Natural killer cell (primary cell): ENCODE measurements at regions not wholly inside any gene's neighbourhood (a gene's known extent, or its start where the extent isn't known, plus 50 kb on each side); places are given as distances from the start of the nearest gene placed in this dataset.

Experiments used
- ATAC-seq, 3 donors: fragments of 150-1000 bp in 2 of 3; fragments of 200-7000 bp in 1 of 3; cut with Tn5 transposase; 1 replicate in 1 of 3; 2 replicates in 2 of 3; pipeline ENCODE4 v1.10.0; 2021; ENCODE audit warnings: mild to moderate bottlenecking in 2 of 3, moderate library complexity in 2 of 3
- DNase-seq, 2 donors: peaks; one replicate each; pipeline versions ENCODE4 v3.0.0 to v3.0.0-alpha.2; 2013 to 2021; ENCODE audit warnings: mixed read lengths in 1 of 2
- H3K27ac ChIP-seq: one replicate; pipeline ENCODE4 v1.5.1; 2013; ENCODE audit warnings: mild to moderate bottlenecking, low read length
- H3K27me3 ChIP-seq: one replicate; pipeline ENCODE4 v1.6.1; 2013; ENCODE audit warnings: low read length; ENCODE audit not compliant: control insufficient read depth, insufficient read depth
- H3K36me3 ChIP-seq: one replicate; pipeline ENCODE4 v1.6.1; 2013; ENCODE audit warnings: low read length; ENCODE audit not compliant: control insufficient read depth, insufficient read depth
- H3K4me1 ChIP-seq: one replicate; pipeline ENCODE4 v1.6.1; 2013; ENCODE audit warnings: low read length; ENCODE audit not compliant: control insufficient read depth, insufficient read depth
- H3K4me3 ChIP-seq: one replicate; pipeline ENCODE4 v1.5.1; 2013; ENCODE audit warnings: low read length
- H3K9me3 ChIP-seq: one replicate; pipeline ENCODE4 v1.6.1; 2013; ENCODE audit warnings: low read length; ENCODE audit not compliant: control insufficient read depth, insufficient read depth
- H3K27ac Mint-ChIP-seq, 2 donors: one replicate each; pipeline ENCODE4 v1.8.0; 2022; ENCODE audit warnings: mild to moderate bottlenecking in 2 of 2, mixed read lengths in 2 of 2, moderate library complexity in 1 of 2
- H3K27me3 Mint-ChIP-seq, 2 donors: one replicate each; pipeline ENCODE4 v1.8.0; 2022; ENCODE audit warnings: low read depth in 2 of 2, mixed read lengths in 2 of 2
- H3K36me3 Mint-ChIP-seq: one replicate; pipeline ENCODE4 v1.8.0; 2022; ENCODE audit warnings: mixed read lengths
- H3K4me1 Mint-ChIP-seq, 2 donors: one replicate each; pipeline ENCODE4 v1.8.0; 2022; ENCODE audit warnings: mixed read lengths in 2 of 2
- H3K4me3 Mint-ChIP-seq: one replicate; pipeline ENCODE4 v1.8.0; 2022; ENCODE audit warnings: mild to moderate bottlenecking, moderate library complexity, mixed read lengths
- H3K9me3 Mint-ChIP-seq, 2 donors: one replicate each; pipeline ENCODE4 v1.8.0; 2022; ENCODE audit warnings: mixed read lengths in 2 of 2
- WGBS: methylation state at CpG from one replicate; pipeline ENCODE4 v1.1.7; 2013; ENCODE audit warnings: missing lambda C conversion rate; ENCODE audit not compliant: insufficient coverage; 5-methylcytosine and 5-hydroxymethylcytosine counted together
- intact Hi-C: fragments of 100-400 bp; cut with micrococcal nuclease; formaldehyde crosslinking; loops from one replicate; pipeline ENCODE4 v1.14.2; 2022
- TF ChIP-seq, protein P1 (sequence below): fragments of 200-600 bp; IDR thresholded peaks from one replicate; pipeline ENCODE4 v1.8.0; 2022; ENCODE audit warnings: antibody characterized with exemption

DNA sequence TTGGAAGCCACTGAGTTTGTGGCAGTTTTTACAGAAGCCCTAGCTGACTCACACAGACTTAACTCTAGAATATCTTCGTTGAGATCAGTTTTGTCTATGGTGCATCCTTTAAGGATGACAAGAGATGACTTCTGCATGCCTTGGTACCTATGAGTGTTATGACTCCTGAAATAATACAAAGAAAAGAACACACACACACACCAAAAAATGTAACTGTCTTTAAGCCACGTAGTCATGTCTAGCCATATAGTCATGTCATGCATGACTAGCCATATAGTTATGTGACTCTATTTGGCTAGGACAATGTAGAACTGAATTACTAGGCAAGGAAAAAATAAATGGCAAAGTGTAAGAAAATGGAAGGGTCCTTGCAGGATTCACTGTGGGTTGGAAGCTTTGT lies 447.8 kb downstream of the NLGN4X start:
- Histone ChIP-seq H3K36me3 (no peaks in the 10 kb centered on the region), H3K4me3 (no peak overlapping the region), H3K27me3 (no peaks in the 10 kb centered on the region), H3K9me3 (no peaks in the 10 kb centered on the region), H3K27ac (no peak overlapping the region), H3K4me1 (no peaks in the 10 kb centered on the region)
- H3K4me3 Mint-ChIP-seq = no peak overlapping the region
- TF ChIP-seq, protein P1, sequence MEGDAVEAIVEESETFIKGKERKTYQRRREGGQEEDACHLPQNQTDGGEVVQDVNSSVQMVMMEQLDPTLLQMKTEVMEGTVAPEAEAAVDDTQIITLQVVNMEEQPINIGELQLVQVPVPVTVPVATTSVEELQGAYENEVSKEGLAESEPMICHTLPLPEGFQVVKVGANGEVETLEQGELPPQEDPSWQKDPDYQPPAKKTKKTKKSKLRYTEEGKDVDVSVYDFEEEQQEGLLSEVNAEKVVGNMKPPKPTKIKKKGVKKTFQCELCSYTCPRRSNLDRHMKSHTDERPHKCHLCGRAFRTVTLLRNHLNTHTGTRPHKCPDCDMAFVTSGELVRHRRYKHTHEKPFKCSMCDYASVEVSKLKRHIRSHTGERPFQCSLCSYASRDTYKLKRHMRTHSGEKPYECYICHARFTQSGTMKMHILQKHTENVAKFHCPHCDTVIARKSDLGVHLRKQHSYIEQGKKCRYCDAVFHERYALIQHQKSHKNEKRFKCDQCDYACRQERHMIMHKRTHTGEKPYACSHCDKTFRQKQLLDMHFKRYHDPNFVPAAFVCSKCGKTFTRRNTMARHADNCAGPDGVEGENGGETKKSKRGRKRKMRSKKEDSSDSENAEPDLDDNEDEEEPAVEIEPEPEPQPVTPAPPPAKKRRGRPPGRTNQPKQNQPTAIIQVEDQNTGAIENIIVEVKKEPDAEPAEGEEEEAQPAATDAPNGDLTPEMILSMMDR = no peak
- H3K36me3 Mint-ChIP-seq = no peaks in the 10 kb centered on the region
- no peak overlapping the region for H3K27ac Mint-ChIP-seq
- H3K9me3 Mint-ChIP-seq = peaks cover 8 to 15% of the 10 kb centered on the region in 2 donors
- 30% methylated on average over 2 of the region's 2 CpGs for WGBS
- no peaks in the 10 kb centered on the region for H3K27me3 Mint-ChIP-seq
- H3K4me1 Mint-ChIP-seq = no peaks in the 10 kb centered on the region
- DNase-seq (no peak), ATAC-seq (no peak)
- intact Hi-C loops = no loop called here

DNA sequence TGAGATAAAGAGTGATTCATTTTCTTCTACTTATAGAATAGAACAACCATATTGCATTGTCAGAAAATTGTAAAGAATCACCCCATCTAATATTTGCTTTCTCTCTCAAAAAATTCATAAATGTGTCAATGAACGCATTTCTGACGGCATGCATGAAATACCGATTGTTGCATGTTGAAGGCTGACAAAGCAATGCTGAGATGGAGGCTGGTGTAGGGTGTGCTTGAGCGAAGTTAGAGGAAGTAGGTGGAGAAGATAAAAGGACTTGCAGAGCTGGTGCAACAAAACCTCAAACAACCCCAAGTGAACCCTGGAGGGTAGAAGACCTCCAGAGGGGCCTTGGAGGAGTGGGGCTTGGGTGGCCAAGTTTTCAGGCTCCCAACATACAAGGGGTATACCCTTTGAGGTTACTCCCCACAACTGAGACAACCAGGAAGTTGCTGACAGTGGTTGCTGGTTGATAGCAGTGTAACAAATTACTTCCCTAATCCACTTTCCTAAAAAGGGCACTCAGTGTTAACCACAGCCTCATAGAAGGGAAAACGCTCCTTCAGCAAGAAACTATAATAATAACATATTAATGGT lies 452.7 kb downstream of the NLGN4X start:
- Histone ChIP-seq H3K27me3 (no peaks in the 10 kb centered on the region), H3K4me1 (no peaks in the 10 kb centered on the region), H3K9me3 (no peaks in the 10 kb centered on the region), H3K4me3 (no peak overlapping the region), H3K36me3 (no peaks in the 10 kb centered on the region), H3K27ac (no peak overlapping the region)
- Mint-ChIP-seq H3K27me3 (no peaks in the 10 kb centered on the region), H3K36me3 (no peaks in the 10 kb centered on the region), H3K4me3 (no peak overlapping the region), H3K27ac (no peak overlapping the region), H3K9me3 (peaks cover 9 to 14% of the 10 kb centered on the region in 2 donors), H3K4me1 (no peaks in the 10 kb centered on the region)
- ATAC-seq (no peak), DNase-seq (no peak)
- TF ChIP-seq, protein P1 = no peak
- intact Hi-C loops = no loop called here
- no CpG with 5 or more reads among the region's 5 CpGs for WGBS

DNA sequence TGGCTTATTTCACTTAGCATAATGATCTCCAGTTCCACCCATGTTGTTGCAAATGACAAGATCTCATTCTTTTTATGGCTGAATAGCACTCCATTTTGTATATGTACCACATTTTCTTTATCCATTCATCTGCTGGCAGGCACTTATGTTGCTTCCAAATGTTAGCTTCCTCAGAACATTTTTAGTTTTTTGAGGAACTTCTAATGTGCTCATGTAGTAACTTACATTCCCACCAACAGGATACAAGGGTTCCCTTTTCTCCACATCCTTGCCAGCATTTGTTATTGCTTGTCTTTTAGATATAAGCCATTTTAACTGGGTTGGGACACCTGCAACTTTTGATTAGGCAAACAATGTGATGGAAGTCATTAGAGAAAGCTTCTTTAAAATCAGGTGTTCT lies 454.2 kb downstream of the NLGN4X start:
- Histone ChIP-seq H3K9me3 (no peaks in the 10 kb centered on the region), H3K27ac (no peak overlapping the region), H3K27me3 (no peaks in the 10 kb centered on the region), H3K4me3 (no peak overlapping the region), H3K36me3 (no peaks in the 10 kb centered on the region), H3K4me1 (no peaks in the 10 kb centered on the region)
- Mint-ChIP-seq H3K36me3 (no peaks in the 10 kb centered on the region), H3K27ac (no peak overlapping the region), H3K9me3 (peaks cover 9 to 14% of the 10 kb centered on the region in 2 donors), H3K27me3 (no peaks in the 10 kb centered on the region), H3K4me3 (no peak overlapping the region), H3K4me1 (no peaks in the 10 kb centered on the region)
- no peak for ATAC-seq
- intact Hi-C loops = no loop called here
- TF ChIP-seq, protein P1 = no peak
- DNase-seq = no peak

DNA sequence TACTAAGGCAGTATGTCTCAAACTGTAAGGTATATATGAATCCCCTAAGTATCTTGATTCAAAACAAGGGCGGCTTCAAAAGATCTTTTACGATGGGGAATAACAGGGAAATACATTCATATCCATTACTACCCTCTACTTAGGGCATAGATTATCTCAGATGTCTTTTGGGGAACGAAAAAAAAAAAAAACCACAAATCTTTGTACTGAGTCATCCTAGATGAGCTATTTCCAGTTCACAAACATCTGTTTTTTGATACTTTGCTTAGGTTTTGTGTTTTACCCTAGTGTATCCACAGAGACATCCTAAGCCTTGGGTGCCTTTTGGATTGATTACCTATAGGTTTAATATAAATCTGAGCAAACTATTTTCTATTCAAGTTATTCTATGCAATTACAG lies 457.2 kb downstream of the NLGN4X start:
- no peak for ATAC-seq
- Histone ChIP-seq H3K9me3 (no peaks in the 10 kb centered on the region), H3K4me3 (no peak overlapping the region), H3K4me1 (no peaks in the 10 kb centered on the region), H3K27me3 (no peaks in the 10 kb centered on the region), H3K36me3 (no peaks in the 10 kb centered on the region), H3K27ac (no peak overlapping the region)
- no peak for DNase-seq
- H3K4me1 Mint-ChIP-seq = no peaks in the 10 kb centered on the region
- H3K36me3 Mint-ChIP-seq = no peaks in the 10 kb centered on the region
- intact Hi-C loops = no loop called here
- peaks cover 5 to 7% of the 10 kb centered on the region in 2 donors for H3K9me3 Mint-ChIP-seq
- TF ChIP-seq, protein P1 = no peak
- WGBS = no CpG with 5 or more reads among the region's 3 CpGs
- no peaks in the 10 kb centered on the region for H3K27me3 Mint-ChIP-seq
- H3K27ac Mint-ChIP-seq = no peak overlapping the region
- no peak overlapping the region for H3K4me3 Mint-ChIP-seq
